Dedifferentiated amniotic fluid mesenchymal stem cell (primary cell): ENCODE measurements at regions not wholly inside any gene's neighbourhood (a gene's known extent, or its start where the extent isn't known, plus 50 kb on each side); places are given as distances from the start of the nearest gene placed in this dataset.

Experiments used
- DNase-seq: peaks from one replicate; pipeline ENCODE4 v3.0.0-alpha.2; 2016; ENCODE audit errors: extremely low spot score

DNA sequence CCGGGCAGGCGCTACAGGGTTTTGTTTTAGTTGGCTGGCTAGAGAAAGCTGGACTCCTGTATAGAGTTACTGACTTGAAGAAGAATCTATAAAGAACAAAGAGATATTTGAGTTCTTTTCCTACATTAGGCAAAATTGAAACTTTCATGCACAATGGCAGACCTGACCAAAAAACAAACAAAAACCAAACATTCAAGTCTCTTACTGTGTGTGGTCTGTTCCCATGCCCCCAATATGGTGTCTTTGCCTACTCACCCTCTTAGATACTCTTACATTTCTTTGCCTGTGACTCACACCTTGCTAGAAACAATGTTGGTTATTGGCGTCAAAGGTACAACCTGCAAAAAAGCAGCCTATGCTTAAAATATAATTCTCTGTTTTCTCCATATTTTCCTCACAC is 109.5 kb upstream of the TMC3 start:
- no peak for DNase-seq

DNA sequence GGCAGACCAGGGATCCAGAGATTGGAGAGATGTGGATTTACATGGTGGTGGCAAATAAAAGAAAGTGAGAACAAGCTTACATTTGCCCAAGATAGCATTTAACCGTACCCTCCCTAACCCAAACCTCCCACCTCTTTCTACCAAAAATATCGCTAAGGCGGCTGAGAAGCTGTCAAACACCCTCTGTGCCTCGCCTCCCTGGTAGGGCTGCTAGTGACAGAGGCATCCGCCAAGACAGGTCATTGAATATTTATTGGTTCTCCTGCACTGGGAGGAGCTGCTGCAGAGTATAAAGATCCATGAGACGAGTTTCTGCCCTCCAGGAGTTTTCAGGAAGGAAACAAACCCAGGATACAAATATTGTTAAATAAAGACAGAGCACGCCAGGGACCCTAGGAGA is 107.3 kb upstream of the TMC3 start:
- DNase-seq = no peak

DNA sequence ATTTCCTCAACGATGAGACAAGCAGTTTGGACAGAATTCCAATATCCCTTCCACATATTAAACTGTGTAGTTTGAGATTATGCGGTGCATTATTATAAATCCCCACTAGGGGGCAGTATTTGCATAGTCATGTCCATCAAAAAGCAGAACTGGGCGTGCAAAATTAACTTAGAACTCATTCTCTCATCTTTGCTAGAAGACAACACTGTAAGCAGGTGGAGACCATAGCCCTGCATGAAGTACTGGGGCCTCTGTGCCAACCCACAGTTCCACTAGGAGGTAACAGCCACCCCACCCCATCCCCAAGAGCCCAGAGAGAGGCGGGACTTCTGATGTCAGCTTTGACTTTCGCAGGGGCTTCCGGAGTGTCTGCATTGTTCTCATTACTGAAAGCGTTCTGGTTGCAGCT is 106.6 kb upstream of the TMC3 start:
- peak; percentile 63 for DNase-seq

DNA sequence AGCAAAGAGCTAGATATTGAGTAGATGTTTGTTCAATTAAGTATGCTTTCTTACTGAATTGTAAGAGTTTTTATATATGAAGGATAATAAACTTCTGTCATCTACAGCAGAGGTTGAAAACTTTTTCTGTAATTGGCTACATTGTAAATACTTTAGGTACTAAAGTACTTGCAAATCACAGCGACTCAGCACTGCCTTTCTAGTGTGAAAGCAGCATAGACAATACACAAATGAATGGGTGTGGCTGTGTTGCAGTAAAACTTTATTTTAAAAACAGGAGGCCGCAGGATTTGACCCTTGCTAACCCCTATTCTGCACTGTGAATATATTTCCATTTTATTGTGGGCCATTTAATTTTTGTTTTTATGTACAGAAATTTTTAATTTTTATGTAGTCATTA is 104.3 kb upstream of the TMC3 start:
- no peak for DNase-seq

DNA sequence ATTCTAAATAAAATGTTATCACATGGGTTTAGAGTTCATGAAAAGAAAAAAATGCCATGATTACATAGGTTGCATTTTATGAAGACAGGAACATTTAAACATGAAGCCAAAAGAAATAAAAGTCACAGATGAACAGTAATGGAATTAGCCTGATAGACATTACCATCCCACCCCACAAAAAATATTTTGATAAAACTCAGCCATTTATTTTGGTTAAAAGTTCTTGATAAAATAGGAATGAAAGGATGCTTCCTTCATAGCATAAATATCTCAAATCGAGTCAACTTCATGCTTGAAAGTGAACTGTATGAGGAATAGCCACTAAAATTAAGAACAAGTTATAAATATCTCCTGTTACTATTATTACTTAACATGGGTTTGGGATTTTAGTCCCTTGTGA is 101.9 kb upstream of the TMC3 start:
- DNase-seq = no peak

DNA sequence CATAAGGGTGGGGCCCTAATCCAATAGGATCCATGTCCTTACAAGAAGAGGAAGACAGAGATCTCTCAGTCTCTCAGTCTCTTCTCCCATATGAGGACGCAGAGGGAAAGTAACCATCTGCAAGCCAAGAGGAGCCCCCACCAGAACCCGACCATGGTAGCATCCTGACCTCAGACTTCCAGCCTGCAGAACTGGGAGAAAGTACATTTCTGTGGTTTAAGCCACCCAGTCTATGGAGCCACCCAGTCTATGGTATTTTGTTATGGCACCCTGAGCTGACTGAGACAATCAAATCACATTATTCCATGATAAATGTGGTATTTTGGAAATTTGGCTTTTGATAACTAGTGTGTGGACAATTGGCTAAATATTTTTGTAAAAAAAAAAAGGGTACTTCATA is 101.5 kb upstream of the TMC3 start:
- no peak for DNase-seq

DNA sequence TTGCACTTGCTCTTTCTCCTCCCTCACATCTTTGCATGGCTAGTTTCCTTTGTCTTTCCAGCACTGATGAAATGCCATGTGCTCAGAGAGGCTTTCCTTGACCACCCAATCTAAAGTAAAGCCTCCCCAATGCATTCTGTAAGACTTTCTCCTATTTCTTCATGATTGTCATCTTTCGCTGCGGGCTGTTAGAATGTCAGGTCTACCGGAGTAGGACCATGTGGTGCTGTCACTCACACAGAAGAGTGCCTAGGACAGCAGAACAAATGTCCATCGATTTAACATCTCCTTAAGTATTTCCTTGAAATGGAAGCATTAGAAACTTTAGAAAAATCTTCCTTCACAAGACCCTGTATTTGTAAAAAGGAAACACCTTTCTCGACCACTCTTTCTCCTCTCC is 99.9 kb upstream of the TMC3 start:
- no peak for DNase-seq

DNA sequence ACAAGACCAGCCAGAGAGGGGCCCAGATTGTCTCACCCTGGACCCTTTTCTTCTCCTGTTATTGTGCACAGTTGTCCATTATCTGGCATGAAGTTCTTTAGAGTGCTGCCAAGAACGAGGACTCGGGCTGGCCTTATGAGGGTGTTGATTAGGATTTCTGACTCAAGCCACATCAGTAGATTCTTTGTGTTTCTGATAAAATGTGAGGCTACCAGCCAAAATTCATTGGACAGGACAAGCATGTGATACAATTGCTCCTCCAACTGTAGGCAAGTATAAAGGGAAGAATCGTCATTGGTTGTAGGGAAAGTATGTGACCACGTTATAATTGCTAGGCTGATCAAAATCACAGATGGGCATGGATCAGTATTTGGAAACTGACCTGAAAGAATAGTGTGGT is 99.2 kb upstream of the TMC3 start:
- no peak for DNase-seq

DNA sequence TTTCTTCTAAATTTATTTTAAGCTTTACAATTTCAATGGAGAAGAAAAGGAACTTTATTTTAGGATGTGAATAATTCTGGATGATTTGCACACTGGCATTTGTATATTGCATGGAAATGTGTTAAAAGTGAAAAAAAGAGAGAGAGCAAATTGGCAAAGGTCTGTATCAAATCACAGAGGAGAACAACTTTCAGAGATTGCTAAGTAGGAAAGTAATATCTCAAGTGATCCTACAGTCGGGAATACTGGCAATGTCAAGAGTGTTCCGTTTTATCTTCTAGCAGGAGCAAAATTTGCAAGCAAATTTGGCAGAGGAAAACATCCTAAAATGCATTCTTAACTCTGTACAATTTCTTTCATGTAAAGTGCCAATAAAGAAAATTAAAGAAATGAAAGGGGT is 97.1 kb upstream of the TMC3 start:
- DNase-seq = no peak

DNA sequence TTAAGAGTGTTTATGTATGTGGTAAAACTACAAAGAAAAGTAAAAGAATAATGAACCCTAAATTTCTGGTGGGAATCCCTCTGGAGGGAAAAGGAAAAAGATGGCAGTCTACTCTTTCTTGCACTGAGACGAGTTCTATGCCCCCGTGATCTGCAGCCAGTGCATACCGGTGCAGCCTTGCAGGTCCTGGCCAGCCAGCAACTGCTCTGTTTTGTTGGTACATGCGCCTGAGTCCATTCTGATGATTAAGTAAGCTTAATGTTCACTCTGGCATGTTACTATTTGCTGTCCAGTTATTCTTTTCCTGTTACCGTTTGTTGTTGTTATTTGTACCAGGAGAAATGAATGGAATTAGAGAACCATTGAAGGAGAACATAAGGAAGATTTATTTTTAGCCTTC is 95.1 kb upstream of the TMC3 start:
- no peak for DNase-seq

DNA sequence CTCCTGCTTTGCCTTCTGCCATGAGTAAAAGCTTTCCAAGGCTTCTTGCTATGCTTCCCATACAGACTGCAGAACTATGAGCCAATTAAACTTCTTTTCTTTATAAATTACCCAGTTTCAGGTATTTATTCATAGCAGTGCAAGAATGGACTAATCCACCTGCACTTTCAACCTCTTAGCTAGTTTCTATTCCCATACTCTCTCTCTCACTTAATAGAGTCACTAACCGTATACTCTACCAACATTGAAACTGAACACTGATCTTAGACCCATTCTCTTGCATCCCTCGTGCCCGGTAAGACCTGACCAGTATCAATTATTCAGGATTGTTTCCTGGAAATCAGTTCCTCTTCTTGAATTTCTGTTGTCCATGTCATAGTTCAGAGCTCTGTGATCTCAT is 92.7 kb upstream of the TMC3 start:
- no peak for DNase-seq

DNA sequence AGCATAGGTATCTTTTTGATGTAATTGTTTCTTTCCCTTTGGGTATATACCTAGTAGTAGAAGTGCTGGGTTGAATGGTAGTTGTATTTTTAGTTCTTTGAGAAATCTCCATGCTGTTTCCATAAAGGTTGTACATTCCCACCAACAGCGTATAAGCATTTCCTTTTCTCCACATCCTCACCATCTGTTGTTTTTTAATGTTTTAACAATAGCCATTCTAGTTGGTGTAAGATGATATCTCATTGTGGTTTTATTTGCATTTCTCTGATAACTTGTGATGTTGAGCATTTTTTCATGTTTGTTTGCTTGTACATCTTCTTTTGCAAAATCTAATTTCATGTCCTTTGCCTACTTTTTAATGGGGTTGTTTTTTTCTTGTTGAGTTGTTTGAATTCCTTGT is 80.0 kb upstream of the TMC3 start:
- no peak for DNase-seq

DNA sequence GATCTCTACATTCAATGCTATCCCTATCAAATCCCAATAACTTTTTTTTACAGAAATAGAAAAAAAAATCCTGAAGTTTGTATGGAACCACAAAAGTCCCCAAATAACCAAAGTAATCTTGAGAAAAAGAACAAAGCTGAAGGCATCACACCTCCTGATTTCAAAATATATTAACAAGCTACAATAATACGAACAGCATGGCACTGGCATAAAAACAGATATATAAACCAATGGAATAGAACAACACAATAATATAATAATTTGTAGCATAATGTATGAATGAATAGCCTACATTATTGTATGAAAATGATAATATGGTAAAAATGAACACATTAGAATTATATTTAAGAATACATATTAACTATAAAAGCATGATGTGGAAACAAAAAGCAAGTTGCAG is 76.7 kb upstream of the TMC3 start:
- no peak for DNase-seq

DNA sequence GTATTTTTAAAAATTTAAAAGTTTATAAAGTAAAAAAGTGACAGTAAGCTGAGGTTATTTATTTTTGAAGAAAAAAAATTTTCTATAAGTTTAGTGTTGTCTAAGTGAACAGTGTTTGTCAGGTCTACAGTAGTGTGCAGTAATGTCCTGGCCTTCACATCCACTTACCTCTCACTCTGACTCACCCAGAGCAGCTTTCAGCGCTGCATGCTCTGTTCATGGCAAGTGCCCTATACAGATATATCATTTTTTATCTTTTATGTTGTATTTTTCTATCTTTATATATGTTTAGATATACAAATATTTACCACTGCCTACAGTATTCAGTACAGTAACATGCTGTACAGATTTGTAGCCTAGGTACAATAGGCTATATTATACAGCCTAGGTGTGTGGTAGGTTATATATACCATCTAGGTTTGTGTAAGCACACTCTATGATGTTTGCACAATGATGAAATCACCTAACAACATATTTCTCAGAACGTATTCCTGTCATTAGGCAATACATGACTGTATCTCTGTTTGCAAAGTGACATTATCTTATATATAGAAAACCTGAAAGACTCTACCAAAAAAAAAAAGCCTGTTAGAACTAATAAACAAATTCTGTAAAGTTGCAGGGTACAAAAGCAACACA is 75.9 kb upstream of the TMC3 start:
- DNase-seq = no peak

DNA sequence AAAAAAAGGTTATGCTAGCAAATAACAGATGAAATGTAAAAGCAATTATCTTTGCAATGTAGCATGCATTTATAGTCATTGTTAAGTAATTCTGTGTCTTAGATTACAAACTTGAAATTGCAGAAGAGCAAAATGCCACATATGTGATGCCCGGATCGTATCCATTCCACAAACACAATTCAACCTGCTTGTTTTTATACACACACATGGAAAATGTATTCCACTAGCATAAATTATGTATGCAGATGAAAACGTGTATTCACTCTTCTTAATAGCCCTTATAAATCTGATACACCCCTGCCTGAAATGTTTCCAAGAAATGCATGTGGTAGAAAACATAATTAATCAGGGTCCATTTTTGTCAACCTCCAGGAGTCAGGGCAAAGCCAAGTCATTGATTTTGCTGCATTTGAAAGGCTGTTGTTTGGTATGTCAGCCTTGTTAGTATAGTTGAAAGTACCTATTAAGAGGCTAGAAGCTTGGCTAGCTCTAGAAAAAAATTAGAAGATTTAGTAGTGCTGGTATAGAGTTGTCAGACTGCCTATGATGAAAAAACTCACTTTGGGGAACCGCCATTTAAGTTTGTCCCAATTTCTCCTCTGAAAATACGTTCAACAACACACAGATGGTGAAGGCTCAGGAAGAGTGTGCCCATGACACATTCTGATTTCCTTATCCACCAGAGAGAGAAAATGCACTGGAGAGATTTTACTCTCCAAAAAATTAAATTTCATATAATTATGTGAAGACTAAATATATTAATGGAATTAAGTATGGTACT is 69.2 kb upstream of the TMC3 start:
- DNase-seq = no peak

DNA sequence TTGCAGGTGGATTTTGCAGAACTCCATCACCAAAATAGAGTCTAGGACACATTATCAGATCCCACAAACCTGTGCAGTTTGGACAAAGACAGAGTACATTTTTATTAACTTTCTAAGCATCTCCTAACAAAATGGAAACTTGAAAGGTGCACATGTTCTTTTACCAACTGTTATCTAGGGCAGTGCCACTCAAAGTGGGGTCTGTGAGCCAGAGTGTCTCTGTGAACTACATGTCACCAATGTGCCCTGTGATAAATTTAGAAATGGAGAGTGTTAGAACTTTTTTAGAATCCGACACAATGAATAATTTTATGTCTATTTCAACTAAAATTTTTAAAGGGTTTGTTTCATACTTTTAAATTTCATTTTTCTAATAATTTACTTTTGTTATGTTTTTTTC is 68.4 kb upstream of the TMC3 start:
- DNase-seq = no peak

DNA sequence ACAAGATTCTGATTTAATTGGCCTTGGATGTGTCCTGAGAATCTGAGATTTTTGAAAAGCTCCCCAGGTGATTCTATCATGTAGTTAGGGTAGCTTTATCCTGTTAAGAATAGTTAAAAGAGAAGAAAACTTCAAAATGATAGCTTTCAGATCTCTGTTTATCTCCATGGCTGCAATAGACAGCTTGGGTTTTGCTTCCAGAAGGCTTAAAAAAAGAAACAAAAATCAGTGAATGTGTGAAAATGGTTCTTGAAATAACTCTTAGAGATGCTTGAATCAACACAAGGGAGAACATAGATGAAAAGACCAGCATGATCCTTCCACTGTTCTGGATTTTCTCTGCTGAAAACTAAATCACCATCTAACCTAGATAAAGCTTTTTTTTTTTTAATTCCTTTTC is 60.8 kb upstream of the TMC3 start:
- DNase-seq = no peak

DNA sequence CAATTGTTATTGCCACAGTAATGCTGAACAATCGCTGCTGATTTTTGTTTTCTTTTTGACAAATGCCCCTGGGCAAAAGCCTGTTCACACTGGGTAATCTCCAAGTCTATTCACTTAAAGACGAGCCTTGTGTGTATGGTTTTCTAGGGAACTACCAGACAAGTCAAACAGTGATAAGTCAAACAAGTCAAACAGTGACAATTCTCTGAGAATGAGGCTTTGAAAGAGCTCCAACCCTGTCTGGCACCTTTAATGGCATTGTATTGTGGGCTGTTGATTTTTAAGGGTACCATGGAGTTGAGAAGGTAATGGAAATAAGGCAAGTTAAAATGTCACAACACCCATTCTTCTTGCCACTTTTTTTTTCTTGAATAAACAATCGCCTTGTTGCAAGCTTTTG is 59.4 kb upstream of the TMC3 start:
- DNase-seq = no peak

DNA sequence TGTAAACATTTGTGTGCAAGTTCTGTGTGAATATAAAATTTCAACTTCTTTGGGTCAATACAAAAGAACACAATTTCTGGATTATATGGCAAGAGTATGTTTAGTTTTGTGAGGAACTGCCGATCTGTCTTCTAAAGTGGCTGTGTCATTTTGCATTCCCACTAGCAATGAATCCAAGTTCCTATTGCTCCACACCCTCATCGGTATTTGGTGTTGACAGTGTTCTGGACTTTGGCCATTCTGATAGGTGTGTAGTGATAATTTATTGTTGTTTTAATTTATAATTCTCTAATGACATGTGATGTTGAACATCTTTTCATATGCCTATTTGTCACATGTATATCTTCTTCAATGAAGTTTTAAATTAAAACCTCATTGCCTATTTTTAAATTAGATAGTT is 58.2 kb upstream of the TMC3 start:
- no peak for DNase-seq

DNA sequence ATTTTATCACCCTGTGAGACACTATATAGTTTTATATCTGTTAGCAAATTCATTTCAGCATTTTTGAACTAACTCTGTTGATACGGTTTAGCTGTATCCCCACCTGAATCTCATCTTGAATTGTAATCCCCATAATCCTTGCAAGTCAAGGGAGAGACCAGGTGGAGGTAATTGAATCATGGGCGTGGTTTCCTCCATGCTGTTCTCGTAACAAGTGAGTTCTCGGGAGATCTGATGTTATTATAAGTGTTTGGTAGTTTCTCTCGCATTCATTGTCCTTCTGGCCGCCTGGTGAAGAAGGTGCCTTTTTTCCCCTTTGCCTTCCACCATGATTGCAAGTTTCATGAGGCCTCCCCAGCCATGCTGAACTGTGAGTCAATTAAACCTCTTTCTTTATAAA is 53.2 kb upstream of the TMC3 start:
- DNase-seq = no peak

DNA sequence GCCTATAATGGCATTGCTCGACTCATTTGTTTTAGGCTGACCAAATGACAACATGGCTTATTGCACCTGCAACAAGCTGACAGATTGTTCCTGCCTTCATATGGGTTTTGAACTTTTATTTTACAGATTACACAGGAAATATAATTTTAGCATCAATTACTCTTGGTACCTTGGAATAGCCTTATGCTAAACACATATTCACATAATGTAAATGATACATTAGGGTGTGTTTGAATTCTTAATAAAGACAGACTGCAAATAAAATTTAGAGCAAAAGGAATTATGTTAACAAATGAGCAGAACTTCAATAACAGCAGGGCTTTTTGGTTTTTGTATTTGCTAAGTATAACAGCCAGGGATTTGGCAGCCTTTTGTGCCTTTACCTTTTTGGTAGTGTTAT is 51.9 kb upstream of the TMC3 start:
- no peak for DNase-seq
